AG10803 (cell line): ENCODE measurements at regions not wholly inside any gene's neighbourhood (a gene's known extent, or its start where the extent isn't known, plus 50 kb on each side); places are given as distances from the start of the nearest gene placed in this dataset.
A peak's percentile ranks its signal among the peaks of the same experiment; 100 is the strongest.

ENCODE experiments used
- DNase-seq: peaks from one replicate; pipeline ENCODE4 v3.0.0; 2010; ENCODE audit warnings: low read depth
- H3K4me3 ChIP-seq: 2 replicates; pipeline ENCODE4 v1.5.1; 2011; ENCODE audit warnings: mild to moderate bottlenecking, low read length, control low read depth
- TF ChIP-seq, protein P1 (sequence below): conservative IDR thresholded peaks from 2 replicates; pipeline ENCODE4 v1.5.1; 2011; ENCODE audit warnings: mild to moderate bottlenecking, low read length, control low read depth, inconsistent platforms

DNA sequence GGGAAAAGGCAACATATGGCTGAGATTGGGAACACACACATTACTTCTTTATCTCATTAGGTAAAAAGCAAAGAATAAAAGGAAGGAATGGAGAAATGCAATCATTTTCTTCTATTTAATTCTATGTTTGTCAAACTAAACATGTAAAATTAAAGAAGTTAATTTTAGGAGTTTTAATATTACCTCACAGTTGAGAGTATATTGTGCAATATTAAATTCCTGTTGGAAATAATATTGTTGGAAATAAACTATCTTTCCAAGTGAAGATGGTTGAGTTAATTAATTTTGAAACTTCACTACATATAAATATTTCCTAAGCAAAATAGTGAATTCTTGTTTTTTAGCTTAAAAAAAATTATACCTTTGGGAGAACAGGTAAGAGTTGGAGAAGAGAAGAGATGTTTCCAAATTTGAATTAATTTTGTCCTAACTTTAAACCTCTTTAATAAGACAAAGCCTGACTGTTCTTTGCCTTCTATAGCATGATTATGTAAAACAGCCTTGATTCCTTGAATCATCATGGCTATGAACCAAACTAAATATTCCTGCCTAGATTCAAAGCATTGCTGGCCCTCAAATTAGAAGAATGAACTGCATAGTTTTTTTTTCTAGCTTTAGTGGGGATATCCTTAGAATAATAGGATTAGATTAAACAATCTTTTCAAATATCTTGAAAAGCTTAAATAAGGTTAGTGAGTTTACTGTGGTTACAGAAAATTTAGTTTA lies 1349.1 kb upstream of the ADGRB3 start:
- DNase-seq: no peak
- H3K4me3 ChIP-seq: no peak overlapping the region
- TF ChIP-seq, protein P1, sequence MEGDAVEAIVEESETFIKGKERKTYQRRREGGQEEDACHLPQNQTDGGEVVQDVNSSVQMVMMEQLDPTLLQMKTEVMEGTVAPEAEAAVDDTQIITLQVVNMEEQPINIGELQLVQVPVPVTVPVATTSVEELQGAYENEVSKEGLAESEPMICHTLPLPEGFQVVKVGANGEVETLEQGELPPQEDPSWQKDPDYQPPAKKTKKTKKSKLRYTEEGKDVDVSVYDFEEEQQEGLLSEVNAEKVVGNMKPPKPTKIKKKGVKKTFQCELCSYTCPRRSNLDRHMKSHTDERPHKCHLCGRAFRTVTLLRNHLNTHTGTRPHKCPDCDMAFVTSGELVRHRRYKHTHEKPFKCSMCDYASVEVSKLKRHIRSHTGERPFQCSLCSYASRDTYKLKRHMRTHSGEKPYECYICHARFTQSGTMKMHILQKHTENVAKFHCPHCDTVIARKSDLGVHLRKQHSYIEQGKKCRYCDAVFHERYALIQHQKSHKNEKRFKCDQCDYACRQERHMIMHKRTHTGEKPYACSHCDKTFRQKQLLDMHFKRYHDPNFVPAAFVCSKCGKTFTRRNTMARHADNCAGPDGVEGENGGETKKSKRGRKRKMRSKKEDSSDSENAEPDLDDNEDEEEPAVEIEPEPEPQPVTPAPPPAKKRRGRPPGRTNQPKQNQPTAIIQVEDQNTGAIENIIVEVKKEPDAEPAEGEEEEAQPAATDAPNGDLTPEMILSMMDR: no peak

DNA sequence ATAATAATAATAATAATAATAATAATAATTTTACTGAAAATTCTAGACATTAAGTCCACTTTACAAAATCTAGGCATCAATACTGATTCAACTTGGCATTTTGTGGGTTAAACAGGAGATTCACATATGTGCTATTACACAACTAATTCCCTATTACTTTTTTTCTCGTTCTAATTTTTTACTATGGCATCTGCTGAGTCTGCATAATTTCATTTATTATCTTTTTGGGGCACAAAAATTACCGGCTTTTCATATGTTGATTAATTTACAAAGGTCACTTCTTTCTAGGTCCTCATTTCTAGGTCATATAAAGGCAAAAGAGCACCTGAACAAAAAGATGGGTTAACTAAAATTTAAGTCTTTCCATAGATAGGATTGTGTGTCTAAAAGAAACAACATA lies 1357.8 kb upstream of the ADGRB3 start:
- TF ChIP-seq, protein P1: no peak
- no peak overlapping the region for H3K4me3 ChIP-seq
- no peak for DNase-seq

DNA sequence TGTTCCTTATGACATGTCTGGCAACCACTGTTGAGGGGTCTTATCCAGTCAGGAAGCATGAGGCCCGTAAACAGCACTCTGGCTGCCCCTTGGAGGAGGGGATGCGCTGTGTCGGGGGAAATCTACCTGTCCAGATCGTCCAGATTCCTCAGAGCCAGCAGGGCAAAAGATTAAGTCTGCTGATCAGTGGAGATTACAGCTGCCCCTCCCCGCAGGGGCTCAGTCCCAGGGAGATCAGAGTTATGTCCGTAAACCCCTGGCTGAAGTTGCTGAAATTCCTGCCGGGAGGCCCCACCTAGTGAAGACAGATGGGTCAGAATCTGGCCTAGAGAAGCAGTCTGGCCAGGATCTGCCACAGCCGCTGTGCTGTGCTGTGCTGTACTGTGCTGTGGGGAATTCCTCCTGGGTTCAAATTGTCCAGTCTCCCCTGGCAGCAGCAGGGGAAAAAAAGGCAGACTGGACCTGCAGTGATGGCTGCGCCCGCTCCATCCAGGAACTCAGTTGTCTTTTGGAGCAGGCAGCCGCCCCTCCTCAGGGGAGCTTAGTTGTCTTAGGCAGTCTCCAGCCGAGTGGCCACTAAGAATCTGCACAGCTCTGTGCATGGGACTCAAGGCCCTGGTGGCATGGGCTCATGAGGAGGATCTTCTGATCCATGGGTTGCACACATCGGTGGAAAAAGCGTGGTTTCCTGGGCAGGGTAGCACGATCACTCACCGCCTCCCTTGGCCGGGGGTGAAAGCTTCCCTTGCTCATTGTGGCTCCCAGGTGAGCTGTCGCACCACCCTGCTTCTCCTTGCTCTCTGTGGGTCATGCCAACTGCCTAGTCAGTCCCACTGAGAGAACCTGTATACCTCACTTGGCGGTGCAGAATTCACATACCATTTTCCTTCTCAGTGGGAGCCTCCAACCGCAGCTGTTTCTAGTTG lies 1368.8 kb upstream of the ADGRB3 start:
- H3K4me3 ChIP-seq: no peak overlapping the region
- TF ChIP-seq, protein P1: no peak

DNA sequence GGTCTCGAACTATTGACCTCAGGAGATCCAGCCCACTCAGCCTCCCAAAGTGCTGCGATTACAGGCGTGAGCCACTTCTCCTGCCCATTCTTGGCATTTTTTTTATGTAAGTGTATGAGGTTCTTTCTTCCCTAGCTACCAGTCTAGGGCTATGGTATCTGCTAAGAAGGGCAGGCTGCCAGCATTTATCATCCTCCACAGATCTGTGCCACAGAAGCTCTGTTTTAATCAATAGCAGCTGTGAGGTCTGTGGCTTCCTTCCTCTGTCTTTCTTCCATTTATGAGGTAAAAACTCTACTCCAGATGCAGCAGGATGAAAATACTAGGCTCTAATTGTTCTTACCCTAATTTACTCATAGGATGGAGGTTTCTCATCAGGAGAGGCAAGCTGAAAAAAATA lies 1382.4 kb upstream of the ADGRB3 start:
- TF ChIP-seq, protein P1: no peak
- H3K4me3 ChIP-seq: no peak overlapping the region
- DNase-seq: peak; percentile 2

More for the DNA sequence above, 1368.8 kb upstream of the ADGRB3 start:
- no peak for DNase-seq

DNA sequence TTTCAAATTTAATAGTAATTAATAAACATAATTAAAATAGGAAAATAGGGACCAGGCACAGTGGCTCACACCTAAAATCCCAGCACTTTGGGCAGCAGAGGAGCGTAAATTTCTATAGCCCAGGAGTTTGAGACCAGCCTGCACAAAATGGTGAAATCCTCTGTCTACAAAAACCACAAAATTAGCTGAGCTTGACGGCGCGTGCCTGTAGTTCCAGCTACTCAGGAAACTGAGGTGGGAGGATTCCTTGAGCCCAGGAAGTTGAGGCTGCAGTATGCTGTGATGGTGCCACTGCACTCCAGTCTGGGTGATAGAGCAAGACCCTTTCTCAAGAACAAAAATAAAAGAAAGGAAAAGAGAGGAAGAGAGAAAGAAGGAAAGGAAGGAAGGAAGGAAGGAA lies 1387.0 kb upstream of the ADGRB3 start:
- no peak for DNase-seq
- H3K4me3 ChIP-seq: no peak overlapping the region
- TF ChIP-seq, protein P1: no peak

DNA sequence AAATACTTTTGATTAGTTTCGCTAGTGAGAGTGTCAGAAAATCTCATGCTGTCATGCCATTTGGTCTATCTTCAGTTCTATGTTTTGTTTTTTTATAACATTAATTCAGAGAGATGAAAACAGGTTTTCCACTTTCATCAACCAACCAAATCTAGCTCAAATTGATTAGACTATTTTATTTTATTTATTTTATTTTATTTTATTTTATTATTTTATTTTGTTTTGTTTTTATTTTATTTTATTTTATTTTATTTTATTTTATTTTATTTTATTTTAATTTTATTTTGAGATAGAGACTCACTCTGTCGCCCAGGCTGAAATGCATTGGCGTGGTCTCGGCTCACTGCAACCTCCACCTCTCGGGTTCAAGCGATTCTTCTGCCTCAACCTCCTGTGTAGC lies 1391.0 kb upstream of the ADGRB3 start:
- no peak overlapping the region for H3K4me3 ChIP-seq
- no peak for DNase-seq

More for the DNA sequence above, 1391.0 kb upstream of the ADGRB3 start:
- TF ChIP-seq, protein P1: no peak
